NCI-H748 (cell line): ENCODE measurements at regions not wholly inside any gene's neighbourhood (a gene's known extent, or its start where the extent isn't known, plus 50 kb on each side); places are given as distances from the start of the nearest gene placed in this dataset.
A peak's percentile ranks its signal among the peaks of the same experiment; 100 is the strongest.

ENCODE experiments used
- DNase-seq: peaks from one replicate; lab custom pipeline; 2025; ENCODE audit not compliant: unreplicated experiment; lab: John Stamatoyannopoulos, UW

DNA sequence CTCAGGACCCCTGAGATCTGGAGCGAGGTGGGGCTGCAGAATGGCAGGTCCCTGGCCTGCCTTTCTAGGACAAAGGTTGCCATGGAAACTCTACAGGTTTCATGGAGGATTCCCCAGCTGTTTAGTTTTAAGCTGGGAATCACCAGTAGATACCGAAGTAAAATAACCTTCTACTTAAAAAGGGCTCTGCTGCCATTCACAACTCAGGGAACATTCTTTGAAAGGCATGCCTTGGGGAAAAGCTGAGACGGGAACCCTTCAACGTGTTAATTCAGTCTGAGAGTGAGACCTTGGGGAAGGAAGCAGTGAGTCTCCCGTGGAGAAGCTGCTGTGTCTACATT, 493.3 kb downstream of the BRD1 start:
- DNase-seq = peak; percentile 43

DNA sequence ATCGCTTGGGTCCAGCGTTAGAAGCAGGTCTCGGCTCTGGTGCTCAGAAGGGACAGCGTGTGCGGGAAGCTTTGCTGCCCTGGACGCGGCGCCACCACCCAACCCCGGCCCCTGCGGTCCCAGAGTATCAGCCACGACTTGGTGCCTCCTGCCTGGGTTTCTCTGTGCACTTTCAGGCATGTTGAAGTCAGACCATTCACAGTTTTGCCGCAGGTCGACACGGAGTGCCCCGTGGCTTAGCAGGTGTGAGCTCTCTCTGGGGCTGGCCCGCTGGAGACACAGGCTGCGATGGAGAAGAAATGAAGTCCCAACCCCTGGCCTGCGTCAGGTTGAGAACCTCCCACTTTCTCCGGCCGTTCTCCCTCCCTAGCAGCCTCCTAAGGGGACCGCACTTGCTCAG, 494.5 kb downstream of the BRD1 start:
- no peak for DNase-seq

DNA sequence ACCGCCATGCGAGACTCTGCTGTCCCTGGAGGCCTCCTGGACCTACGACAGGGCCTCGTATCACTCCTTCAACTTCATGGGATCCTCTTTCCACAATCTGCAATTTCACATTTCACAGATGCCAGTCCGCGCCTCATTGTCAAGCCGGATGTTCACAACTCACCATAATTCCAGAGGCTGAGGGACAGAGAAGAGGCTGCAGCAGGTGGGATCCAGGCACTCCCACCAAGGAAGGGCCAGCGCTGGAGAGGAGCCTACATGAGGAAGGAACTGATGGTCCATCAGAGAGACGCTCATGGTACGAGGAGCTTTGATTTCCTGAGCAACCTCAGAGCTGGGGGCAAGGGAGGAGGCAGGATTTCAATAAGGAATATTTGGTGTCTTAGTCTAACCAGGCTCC, 495.0 kb downstream of the BRD1 start:
- DNase-seq = no peak

DNA sequence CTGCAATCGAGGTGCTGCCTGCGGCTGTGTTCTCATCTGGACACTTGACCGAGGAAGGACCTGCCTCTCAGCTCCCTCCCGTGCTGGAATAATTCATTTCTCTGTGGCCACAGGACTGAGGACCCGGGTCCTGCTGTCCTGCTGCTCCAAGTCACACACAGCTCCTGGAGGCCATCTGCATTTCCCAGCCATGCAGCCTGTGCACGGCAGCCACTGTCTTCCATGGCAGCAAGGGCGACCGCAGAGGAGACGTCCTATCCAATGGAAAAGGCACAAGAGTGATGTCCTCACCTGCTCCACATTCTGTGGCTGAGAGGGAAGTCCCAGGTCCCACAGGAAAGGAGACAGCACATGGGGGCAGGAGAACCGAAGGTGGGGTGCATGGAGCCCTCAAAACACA, 495.8 kb downstream of the BRD1 start:
- no peak for DNase-seq

DNA sequence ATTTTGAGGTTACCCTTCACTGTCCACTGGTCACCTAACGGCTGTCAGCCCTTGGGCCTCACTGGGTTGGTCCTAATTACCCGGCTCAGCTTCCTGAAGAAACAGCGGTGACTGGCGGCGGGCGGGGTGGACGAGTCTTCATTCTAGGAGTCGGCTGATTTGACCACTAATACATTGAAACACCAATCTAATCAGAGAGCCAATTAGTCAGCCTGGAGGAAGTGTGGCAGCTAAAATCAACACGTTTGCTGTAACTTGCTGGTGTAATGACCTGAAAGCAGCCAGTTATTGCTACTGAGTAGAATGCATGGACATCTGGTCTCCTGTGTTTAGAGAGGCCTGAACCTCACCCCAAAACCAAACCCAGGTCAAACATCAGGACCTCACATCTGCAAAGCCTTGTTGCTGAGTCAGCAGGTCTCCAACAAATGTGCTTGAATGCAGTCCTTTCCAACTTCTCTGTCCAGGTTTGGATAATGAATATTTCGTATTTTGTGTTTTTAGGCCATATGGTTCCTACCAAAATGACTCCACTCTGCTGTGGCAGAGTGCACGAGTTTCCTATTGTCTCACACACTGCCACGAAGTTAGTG, 496.4 kb downstream of the BRD1 start:
- DNase-seq = no peak

DNA sequence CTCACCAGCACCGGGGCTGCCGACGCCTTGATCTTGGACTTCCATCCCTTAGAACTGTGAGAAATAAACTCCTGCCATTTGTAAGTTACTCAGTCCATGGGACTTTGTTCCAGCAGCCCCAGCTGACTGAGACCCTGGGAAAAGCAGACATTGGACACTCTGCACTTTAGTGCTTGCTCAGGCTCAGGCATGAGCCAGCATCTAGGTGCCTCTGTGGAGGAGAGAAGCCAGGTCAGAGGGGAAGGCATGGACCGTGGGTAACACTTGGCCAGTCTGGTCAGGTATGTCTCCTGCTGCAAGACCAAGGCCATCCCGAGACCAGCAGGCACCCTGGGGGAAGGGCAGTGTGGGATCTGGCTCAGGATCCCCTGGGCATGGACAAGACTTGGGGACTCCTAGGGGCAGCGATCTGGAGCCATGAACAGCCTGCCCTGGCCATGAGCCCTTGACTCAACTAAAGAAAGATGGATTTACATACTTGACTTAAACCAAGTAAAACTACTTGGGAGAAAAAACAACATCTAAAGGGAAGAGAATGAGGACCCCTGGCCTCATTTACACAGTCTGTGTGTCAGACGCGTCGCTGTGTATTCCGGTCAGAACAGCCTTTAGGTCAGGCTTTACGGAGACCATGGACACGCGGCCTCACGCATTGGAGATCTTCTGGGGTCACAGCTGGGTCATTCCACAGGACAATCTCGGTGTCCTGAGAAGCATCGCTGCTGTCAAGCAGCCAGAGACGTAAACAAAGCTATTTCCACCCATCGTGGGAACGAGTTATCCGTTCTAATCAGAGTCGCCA, 497.1 kb downstream of the BRD1 start:
- no peak for DNase-seq

DNA sequence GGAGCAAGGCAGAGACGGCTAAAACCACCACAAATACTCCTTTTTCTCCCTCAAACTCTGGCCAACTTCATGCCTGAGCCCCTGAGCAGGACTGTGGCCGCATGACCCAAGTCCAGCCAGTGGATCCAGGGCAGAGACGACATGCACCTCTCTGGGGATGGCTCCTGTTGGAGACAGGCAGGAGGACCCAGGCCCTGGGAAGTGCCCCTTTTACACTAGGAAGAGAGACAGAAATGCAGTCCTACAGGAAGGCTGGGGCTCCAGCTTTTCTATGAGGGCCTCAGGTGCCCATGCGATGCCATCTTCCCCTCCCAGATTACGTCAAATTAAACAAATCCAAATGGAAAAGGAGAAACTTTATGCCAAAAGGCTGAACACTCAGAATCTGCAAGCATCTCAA, 498.0 kb downstream of the BRD1 start:
- DNase-seq = no peak

DNA sequence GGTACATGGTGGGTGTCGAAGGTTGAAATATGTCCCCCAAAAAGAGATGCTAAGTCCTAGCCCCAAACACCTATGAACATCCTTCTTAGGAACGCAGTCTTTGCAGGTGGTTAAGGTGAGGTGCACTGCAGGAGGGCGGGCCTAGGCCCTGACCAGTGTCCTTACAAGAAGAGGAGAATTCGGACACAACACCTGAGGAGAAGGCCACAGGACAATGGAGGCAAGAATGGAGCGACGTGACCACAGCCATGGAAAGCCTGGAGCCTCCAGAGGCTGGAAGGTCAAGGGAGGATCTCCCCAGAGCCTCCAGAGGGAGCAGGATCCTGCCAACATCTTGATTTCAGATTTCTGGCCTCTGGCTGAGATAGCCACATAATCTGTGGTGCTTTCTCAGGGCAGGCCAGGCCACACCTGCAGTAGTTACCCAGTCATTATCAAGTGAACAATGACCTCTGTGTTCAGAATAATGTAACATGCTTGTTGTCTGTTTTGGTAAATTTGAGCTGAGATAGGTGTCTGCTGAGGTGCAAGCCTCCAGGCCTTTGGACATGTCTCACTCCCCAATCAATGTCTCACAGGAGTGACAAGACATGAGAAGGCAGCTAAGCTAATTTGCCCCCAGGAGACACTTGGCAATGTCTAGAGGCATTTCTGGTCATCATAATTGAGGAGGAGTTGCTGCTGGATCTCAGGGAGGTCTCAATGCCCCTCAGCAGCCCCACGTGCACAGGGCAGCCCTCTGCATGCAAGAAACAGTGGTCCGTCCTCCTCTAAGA, 498.9 kb downstream of the BRD1 start:
- DNase-seq = no peak

DNA sequence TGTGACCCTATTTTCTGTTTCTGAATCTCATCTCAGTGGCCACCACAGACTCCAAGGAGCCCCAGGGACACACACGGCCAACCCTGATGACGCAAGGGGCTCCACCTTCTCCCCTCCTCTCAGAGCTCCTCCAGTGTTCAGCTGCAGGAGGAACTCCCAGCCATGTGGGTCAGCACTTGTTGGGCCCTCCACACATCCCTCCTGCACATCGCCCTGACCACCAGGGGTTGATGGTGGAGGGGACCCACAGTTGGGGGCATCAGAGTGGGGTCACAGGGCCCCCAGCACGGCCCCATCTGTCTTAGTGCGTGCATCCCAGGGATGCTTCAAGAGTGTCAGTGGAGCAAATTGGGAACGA, 499.6 kb downstream of the BRD1 start:
- DNase-seq = no peak

DNA sequence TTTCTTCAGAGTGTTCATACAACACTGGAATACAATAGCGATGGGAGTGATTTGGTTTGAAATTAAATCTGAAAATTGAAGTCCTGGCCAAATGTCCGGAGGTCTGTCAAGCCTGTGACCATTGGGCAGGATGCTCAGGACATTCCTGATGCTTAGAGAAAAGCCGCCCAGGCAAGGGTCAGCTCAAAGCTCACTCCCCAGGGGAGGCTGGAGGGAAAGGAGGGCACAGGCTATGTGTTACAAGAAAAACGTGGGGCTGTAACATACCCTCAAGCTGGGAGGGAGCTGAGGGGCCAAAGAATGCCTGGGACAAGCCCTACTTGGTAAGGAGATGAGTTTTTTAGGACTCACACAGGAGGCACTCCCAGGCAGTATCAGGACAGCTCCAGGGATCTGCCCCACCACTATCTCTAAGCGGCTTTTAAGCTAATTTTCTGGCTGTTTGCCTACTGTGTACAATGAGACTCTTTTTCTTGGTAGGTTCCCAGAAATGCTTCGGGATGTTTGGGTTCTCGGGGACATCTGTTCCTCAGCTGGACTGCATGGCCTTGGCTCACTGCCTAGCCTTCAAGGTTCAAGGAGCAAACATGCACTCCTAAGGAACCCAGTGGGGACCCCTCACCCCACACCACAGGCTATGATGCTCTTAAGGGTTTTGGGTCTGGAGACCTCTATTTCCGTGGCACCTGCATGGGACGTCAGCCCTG, 500.1 kb downstream of the BRD1 start:
- DNase-seq = no peak

DNA sequence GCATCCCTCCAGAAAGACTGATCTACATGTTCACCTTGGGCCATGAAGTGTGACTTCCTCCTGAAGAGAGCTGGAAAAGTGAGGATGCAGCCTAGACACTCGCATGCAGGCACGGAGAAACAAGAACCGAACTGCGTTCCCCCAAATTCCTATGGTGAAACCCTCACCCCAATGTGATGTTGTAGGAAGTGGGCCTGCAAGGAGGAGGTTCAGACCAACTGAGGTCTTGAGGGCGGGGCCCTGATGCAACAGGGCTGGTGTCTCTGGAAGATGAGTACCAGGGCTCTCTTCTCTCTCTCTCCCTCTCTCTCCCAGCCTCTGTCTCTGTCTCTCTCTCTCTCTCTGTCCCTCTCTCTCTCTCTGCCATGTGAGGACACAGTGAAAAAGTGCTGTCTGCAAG, 501.1 kb downstream of the BRD1 start:
- DNase-seq = no peak

DNA sequence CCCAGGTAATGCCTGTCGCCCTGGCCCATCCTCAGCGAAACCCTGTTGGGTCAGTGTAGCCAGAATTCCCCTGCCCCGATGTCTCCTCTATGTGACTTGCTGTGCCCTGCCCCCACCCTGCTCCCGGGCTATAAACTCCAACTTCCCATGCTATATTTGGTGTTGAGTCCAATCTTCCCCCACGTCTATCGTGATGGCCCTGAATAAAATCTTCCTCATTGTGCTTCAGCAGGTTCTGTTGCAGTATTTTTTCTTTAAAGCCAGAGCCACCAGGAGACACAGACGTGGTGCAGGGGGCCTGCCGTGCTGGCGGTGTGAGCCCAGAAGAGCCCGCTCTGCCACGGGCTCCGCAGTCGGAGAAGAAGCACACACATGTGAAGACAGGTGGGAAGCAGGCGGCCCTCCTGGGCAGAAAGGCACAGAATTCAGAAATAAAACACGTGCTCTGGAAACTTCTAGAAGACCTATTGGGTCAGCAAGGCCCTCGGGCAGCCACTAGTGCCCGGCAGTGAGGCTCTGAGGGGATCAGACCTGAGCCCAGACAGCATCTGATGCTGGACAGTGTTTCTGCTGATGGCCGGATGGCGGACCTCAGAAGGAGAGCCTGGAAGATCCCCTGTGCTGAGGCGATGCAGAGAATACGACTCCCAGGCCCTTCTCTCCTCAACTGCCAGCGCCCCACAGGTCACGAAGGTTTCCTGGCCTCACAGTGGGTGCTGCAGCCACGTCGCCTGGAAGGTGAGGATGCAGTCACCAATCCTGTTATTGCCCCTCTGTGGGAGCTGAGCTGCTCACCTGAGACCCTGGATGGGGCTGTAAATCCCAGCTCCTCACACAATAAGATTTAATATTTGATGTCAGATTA, 501.9 kb downstream of the BRD1 start:
- DNase-seq = no peak

DNA sequence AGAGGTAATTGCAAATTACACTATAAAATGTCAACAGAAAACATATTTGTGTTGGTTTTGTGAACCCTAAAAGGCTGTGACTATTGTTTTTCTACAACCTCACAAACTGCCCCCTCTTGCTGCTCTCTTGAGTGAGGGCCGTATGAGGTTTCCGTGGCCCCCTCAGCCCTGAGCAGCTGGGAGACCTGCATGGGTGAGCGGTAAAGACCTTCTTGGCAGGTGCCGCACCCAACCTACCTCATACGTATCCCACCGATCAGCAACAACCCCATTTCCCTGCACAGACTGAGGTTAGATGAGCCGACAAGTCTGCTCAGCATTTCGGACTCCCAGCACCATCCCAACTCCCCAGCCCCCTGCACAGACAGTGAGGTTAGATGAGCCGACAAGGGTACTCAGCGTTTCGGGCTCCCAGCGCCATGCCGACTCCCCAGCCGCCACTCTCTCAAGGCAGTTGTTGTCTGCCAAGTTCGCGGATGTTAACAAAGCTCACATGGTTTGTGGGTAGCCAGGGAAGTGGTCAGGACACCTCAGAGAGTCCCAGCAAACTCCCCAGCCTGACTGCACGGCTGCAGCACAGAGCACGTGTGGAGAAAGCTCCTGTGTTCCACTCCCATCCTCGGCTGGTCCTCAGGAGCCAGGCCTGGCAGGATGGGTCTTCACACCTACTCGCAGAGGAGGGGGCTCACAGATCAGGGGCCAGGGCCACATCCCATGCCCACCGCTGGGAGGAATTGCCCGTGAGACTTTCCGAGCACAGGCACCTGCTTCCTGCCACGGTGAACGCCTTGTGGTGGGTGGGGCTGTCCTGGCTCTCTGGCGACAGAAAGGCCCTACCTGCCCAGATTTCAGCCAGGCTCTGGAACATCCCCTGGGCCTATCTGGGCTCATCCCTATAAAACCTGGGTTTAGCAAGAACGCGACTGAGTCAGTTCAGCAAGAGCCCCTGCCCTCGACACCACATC, 502.9 kb downstream of the BRD1 start:
- no peak for DNase-seq

DNA sequence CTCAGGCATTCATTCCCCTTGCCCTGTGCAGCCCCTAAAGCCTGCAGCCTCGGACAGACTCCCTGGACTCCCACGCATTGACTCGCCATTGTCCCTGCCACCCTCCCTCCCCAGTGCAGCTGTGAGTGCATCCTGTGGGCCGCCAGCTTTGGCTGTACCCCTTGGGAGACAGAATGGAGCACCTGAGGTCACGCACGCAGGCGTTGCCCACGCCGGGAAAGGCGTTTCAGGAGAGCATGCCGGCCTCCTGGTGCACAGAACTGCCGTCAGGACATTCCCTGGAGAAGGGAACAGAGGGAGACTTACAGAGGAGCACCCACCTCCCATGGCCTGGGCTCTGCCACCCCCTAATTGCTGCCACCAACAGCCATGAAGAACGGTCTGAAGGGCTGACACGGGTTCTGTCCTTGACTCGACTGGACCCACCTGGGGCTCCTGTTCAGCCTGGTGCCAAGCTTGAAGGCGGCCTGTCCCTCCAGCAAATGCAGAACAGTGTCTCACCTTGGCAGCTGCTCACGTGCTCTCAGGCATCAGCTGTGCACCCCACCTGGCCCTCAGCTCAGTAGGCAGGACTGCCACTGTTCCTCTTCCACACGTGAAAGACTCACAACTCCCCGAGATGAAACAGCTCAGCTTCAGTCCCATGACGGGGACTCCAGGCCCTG, 503.8 kb downstream of the BRD1 start:
- DNase-seq = no peak

DNA sequence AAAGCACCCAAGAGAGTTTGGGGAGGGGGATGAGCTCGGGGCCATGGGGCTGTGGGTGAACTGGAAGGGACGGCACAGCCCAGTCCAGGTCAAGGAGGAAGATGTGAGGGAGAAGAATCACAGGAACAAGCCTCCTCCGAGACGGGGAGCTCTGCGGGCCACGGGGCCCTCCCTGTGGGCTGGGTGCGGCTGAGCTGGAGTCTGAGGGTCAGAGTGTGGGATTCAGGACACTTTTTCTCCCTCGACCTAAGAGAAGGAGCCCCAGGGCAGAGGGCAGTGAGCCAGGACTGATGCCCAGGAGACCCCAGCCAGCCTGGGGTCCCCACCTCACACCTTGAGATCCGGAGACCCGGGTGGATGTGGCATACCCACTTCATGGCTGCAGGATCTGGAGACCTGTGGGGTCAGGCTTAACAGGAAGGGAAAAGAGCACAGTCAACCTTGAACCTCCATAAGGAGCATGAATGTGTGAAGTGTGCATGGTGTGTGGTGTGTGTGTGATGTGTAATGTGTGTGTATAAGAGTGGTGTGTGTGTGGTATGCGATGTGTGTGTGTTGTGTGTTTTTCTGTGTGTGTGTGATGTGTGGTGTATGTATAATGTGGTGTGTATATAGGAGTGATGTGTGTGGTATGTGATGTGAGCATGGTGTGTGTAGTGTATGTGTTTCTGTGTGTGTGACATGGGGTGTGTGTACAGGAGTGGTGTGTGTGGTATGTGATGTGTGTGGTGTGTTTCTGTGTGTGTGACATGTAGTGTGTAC, 504.6 kb downstream of the BRD1 start:
- no peak for DNase-seq

DNA sequence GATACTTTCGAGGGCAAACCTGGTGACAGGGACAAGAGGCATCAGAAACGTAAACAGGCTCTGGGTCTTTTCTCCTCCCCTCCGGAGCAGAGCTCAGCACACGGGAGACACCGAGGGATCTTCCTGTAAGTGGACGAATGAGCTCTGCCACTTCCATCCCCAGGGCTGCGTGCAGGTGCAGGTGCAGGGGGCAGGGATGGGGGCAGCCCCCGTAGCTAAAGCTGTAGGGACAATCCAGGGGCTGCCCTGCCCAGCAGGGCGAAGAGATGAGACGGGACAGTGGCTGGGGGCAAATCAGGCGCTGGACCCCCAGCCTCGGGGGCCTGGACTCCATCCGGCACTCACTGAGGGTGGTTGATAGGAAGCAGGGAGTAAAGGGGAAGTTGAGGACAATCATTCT, 505.4 kb downstream of the BRD1 start:
- no peak for DNase-seq

DNA sequence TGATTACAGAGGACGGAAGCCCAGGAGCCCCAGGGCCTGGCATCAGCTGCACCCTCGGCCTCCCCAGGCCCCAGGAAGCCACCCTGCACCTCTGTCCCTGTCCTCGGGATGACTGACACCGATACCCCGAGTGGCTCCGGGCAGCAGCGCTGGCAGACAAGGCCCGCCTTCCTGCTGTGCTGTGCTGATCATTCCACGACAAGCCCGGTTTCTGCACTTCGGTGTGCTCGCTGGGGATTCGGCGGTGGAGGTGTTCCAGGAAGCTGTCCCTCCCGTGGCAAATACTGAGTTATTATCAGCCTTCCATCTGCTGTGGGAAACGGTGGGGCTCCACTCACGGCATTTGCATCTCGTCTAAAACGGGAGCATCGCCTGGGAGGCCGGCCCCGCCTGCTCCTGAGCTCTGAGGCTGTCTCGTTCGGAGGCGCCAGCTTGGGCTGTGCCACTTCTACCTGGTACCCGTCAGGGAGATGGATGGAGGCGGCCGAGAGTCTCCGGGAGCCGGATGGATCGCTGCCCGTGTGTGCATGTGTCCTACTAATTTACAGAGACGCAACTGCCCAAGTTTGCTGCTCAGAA, 506.1 kb downstream of the BRD1 start:
- DNase-seq = peak; percentile 32
